Mononuclear cell (primary cell): ENCODE measurements at regions not wholly inside any gene's neighbourhood (a gene's known extent, or its start where the extent isn't known, plus 50 kb on each side); places are given as distances from the start of the nearest gene placed in this dataset.

Source experiments
- H3K27me3 ChIP-seq: 2 replicates; pipeline ENCODE4 v1.6.0; 2011; ENCODE audit warnings: low read length, control low read depth; ENCODE audit not compliant: insufficient read depth
- H3K4me1 ChIP-seq: 2 replicates; pipeline ENCODE4 v1.5.1; 2011; ENCODE audit warnings: mild to moderate bottlenecking, low read length, control low read depth; ENCODE audit not compliant: insufficient read depth
- H3K4me3 ChIP-seq: 2 replicates; pipeline ENCODE4 v1.5.1; 2011; ENCODE audit warnings: mild to moderate bottlenecking, low read length, moderate library complexity
- H3K9me3 ChIP-seq: 2 replicates; pipeline ENCODE4 v1.5.1; 2011; ENCODE audit warnings: low read depth, mild to moderate bottlenecking, control low read depth, low read length

DNA sequence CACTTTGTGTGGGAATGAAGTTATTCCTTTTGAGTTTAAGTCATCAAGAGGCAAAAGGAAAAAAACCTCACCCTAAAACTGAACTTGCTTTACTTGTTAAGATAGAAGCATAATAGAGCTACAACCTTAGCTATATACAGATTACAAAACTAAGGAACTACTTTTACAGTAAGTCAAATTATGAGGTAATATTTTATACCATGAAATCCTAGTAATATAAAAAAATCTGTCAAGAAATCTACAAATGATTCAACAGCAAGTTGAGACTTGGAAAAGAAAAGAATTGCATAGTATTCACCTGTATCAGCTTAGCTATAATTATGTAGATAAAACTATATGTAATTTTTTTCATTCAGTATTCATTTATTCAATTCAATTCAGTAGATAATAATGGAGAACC is 335.3 kb downstream of the KLF5 start:
- no peak overlapping the region for H3K4me3 ChIP-seq
- H3K4me1 ChIP-seq, result no peaks in the 10 kb centered on the region
- H3K9me3 ChIP-seq, result no peaks in the 10 kb centered on the region
- H3K27me3 ChIP-seq, result no peaks in the 10 kb centered on the region

- Histone ChIP-seq H3K4me3 (no peak overlapping the region), H3K9me3 (no peaks in the 10 kb centered on the region), H3K27me3 (no peaks in the 10 kb centered on the region), H3K4me1 (no peaks in the 10 kb centered on the region)
Measured at GRCh38 chr13:73390100-73390499, 331.3 kb downstream of the KLF5 start.

DNA sequence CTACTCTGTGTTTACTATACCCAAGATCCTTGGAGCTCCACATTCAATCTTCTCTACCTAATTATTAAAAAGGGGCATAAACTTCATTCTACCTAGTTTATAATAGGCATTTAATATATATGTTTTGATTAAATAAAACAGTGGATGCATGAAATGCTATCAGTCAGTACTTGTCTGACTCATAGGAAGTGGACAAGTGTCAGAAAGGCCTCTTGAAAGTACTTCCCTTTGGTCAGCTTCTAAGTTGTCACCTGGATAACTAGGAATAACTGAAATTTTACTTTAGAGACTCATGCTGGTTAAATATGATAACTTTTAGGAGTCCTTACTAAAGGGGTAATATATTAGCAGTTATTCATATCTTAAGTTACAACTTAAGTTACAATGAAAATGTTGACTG is 329.8 kb downstream of the KLF5 start:
- H3K27me3 ChIP-seq, result no peaks in the 10 kb centered on the region
- no peaks in the 10 kb centered on the region for H3K4me1 ChIP-seq
- no peak overlapping the region for H3K4me3 ChIP-seq
- no peaks in the 10 kb centered on the region for H3K9me3 ChIP-seq

DNA sequence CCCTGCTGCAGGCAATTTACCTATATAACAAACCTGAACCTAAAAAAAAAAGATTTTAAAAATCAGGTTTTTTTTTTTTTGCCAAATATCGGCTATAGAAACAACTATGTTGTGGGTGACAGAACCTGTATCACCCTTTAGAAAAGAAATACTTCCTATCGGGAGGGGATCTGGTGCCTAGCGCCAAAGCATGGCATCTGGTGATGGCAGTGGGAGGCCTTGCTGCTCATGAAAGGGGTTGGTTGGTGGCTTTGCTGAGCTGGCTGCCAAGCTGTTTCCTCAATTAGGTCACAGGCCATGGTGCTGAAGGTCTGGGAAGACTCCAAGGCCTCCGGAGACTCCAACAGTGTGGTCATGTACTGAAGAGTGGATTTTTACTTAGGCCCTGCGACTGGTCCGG is 328.5 kb downstream of the KLF5 start:
- Histone ChIP-seq H3K4me1 (no peaks in the 10 kb centered on the region), H3K9me3 (no peaks in the 10 kb centered on the region), H3K4me3 (no peak overlapping the region), H3K27me3 (no peaks in the 10 kb centered on the region)

DNA sequence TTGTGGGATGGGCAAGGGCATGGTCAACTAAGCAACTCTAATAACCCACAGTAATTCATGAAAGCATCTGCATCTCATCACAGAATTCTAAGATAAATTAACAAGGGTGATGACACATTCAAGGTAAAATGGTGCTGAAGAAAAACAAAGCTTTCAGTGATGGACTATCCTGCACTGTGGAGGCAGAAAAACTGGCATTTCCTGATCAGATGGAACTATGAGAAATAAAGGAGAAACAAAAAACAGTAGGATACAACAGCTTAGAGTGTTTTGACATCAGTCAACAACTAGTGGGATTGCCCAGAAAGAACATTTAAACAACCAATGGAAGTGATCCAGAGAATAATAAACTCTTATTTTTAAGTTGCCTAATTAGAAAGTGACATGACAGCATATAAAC is 327.0 kb downstream of the KLF5 start:
- no peaks in the 10 kb centered on the region for H3K4me1 ChIP-seq
- H3K4me3 ChIP-seq, result no peak overlapping the region

GRCh38 chr13:73372666-73373627 is 314.1 kb downstream of the KLF5 start:
- Histone ChIP-seq H3K4me1 (no peaks in the 10 kb centered on the region), H3K27me3 (no peaks in the 10 kb centered on the region), H3K4me3 (no peak overlapping the region), H3K9me3 (no peaks in the 10 kb centered on the region)

More for the DNA sequence above, 327.0 kb downstream of the KLF5 start:
- Histone ChIP-seq H3K9me3 (no peaks in the 10 kb centered on the region), H3K27me3 (no peaks in the 10 kb centered on the region)

GRCh38 chr13:73370066-73370465 is 311.3 kb downstream of the KLF5 start:
- Histone ChIP-seq H3K4me3 (no peak overlapping the region), H3K27me3 (no peaks in the 10 kb centered on the region), H3K4me1 (no peaks in the 10 kb centered on the region), H3K9me3 (no peaks in the 10 kb centered on the region)

DNA sequence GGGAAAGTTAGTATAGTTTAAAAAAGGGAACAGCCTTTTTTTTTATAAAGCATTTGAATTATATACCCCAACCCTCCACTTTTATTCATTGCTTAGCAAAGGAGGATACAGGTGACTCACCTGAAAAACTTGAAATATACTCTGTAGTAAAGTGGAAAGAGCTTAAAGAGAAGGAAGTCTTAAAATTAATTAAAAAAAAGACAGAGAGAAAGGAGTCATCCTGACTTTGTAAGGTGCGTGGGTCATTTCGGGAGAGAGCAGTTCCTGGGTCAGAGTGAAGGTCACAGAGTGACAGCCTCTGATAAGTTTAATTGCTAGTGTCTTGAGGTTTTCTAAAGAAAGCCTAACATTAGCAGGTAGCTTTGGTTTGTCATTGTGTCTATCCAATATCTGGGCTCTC is 310.3 kb downstream of the KLF5 start:
- Histone ChIP-seq H3K4me1 (no peaks in the 10 kb centered on the region), H3K4me3 (no peak overlapping the region), H3K27me3 (no peaks in the 10 kb centered on the region), H3K9me3 (no peaks in the 10 kb centered on the region)

- no peaks in the 10 kb centered on the region for H3K9me3 ChIP-seq
Measured at GRCh38 chr13:73368608-73369007, 309.8 kb downstream of the KLF5 start.

GRCh38 chr13:73367886-73368285 is 309.1 kb downstream of the KLF5 start:
- no peaks in the 10 kb centered on the region for H3K4me1 ChIP-seq
- H3K27me3 ChIP-seq, result no peaks in the 10 kb centered on the region
- no peak overlapping the region for H3K4me3 ChIP-seq
- H3K9me3 ChIP-seq, result no peaks in the 10 kb centered on the region

More at GRCh38 chr13:73368608-73369007, 309.8 kb downstream of the KLF5 start:
- no peak overlapping the region for H3K4me3 ChIP-seq
- H3K4me1 ChIP-seq, result no peaks in the 10 kb centered on the region
- no peaks in the 10 kb centered on the region for H3K27me3 ChIP-seq

- no peaks in the 10 kb centered on the region for H3K9me3 ChIP-seq
- no peaks in the 10 kb centered on the region for H3K4me1 ChIP-seq
- no peak overlapping the region for H3K4me3 ChIP-seq
- H3K27me3 ChIP-seq, result no peaks in the 10 kb centered on the region
Measured at GRCh38 chr13:73366241-73366640, 307.4 kb downstream of the KLF5 start.

DNA sequence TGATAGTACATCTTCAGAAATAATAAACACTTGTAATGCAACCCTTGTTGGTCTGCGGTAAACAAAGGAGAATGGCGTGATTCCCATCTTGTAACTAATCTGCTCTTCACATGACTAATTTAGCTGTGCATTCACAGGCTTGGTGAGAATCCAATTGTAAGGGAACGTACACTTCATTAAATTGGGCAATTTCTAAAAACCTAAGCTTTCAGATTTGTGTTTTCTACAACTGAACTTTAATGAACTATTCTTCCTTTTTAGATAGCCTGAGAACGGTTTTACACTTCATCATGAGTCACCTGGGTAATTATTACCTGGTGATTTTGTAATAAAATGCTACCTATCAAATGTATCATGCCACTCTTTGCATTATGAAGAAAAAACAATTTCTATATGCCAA is 306.9 kb downstream of the KLF5 start:
- Histone ChIP-seq H3K9me3 (no peaks in the 10 kb centered on the region), H3K27me3 (no peaks in the 10 kb centered on the region), H3K4me1 (no peaks in the 10 kb centered on the region), H3K4me3 (no peak overlapping the region)

- no peaks in the 10 kb centered on the region for H3K27me3 ChIP-seq
Measured at GRCh38 chr13:73365252-73365651, 306.4 kb downstream of the KLF5 start.

DNA sequence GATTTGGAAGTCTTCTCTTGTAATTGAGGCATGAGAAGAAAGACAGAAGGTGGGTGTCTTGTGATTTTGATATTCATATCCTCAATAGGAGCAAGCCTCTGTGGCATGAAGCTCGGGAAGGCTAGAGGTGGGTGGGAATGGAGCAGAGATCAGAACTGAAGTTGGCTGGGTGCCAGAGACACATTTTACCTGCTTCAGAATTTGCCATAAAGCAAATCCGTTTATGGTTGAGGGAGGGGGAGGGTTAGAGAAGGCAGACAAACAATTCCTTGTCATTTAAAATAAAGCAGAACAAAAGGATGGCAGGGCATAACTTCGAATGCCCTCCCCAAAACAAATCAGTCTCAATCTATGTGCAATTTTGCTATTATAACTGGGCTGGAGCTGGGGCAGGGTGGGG is 305.9 kb downstream of the KLF5 start:
- Histone ChIP-seq H3K27me3 (no peaks in the 10 kb centered on the region), H3K4me1 (no peaks in the 10 kb centered on the region), H3K4me3 (no peak overlapping the region), H3K9me3 (no peaks in the 10 kb centered on the region)

More at GRCh38 chr13:73365252-73365651, 306.4 kb downstream of the KLF5 start:
- Histone ChIP-seq H3K9me3 (no peaks in the 10 kb centered on the region), H3K4me1 (no peaks in the 10 kb centered on the region), H3K4me3 (no peak overlapping the region)

GRCh38 chr13:73358606-73359095 is 299.8 kb downstream of the KLF5 start:
- Histone ChIP-seq H3K4me3 (no peak overlapping the region), H3K4me1 (no peaks in the 10 kb centered on the region), H3K27me3 (no peaks in the 10 kb centered on the region), H3K9me3 (no peaks in the 10 kb centered on the region)

GRCh38 chr13:73355134-73355533 is 296.3 kb downstream of the KLF5 start:
- Histone ChIP-seq H3K9me3 (no peaks in the 10 kb centered on the region), H3K4me1 (no peaks in the 10 kb centered on the region), H3K4me3 (no peak overlapping the region), H3K27me3 (no peaks in the 10 kb centered on the region)
